A673 (cell line): ENCODE measurements at regions not wholly inside any gene's neighbourhood (a gene's known extent, or its start where the extent isn't known, plus 50 kb on each side); places are given as distances from the start of the nearest gene placed in this dataset.
"Not testable (repeated sequence)": the region's sequence is repeated elsewhere in the genome, so short reads cannot be mapped to it uniquely, and the experiment has no call there.

Experiments used
- BruUV-seq: library from RNA; stranded (reverse); fragments of 400-500 nt; replicated peaks from 2 replicates; lab custom pipeline; 2021; lab: Mats Ljungman, UMichigan
- CTCF ChIA-PET: fragments of 300-600 bp; sonication (Branson Sonifier 250); formaldehyde crosslinking; loops from one replicate; lab custom pipeline; 2022; ENCODE audit warnings: antibody characterized with exemption; lab: Charles Lee
- POLR2A ChIA-PET: fragments of 300-600 bp; sonication (Branson Sonifier 250); formaldehyde crosslinking; loops from one replicate; lab custom pipeline; 2022; ENCODE audit warnings: antibody characterized with exemption; ENCODE audit not compliant: low non-redundant PET; lab: Charles Lee
- DNase-seq: peaks from one replicate; pipeline ENCODE4 v3.0.0-alpha.2; 2015; ENCODE audit warnings: low spot score
- H3K27ac ChIP-seq: fragments of 200-600 bp; sonication (generic); 2 replicates; pipeline ENCODE4 v1.5.1; 2016; ENCODE audit warnings: mixed run types, low read depth, mild to moderate bottlenecking, mixed read lengths, antibody characterized with exemption, low read length; ENCODE audit not compliant: poor library complexity, severe bottlenecking
- H3K27me3 ChIP-seq: fragments of 200-600 bp; sonication (generic); replicated peaks from 2 replicates; pipeline ENCODE4 v1.6.1; 2017; ENCODE audit warnings: mixed run types, low read depth, mild to moderate bottlenecking, mixed read lengths, antibody characterized with exemption, low read length; ENCODE audit not compliant: insufficient read depth, poor library complexity
- H3K36me3 ChIP-seq: fragments of 200-600 bp; sonication (generic); 2 replicates; pipeline ENCODE4 v1.6.1; 2016; ENCODE audit warnings: mixed run types, mild to moderate bottlenecking, mixed read lengths, antibody characterized with exemption, low read length; ENCODE audit not compliant: insufficient read depth, poor library complexity, severe bottlenecking
- H3K4me1 ChIP-seq: fragments of 200-600 bp; sonication (generic); 2 replicates; pipeline ENCODE4 v1.6.1; 2017; ENCODE audit warnings: mixed run types, mild to moderate bottlenecking, mixed read lengths, antibody characterized with exemption, low read length; ENCODE audit not compliant: insufficient read depth, poor library complexity, severe bottlenecking
- H3K4me3 ChIP-seq: fragments of 200-600 bp; sonication (generic); 2 replicates; pipeline ENCODE4 v1.5.1; 2016; ENCODE audit warnings: low read depth, mixed run types, mild to moderate bottlenecking, mixed read lengths, low read length; ENCODE audit not compliant: poor library complexity, severe bottlenecking
- H3K9me3 ChIP-seq: fragments of 200-600 bp; sonication (generic); 2 replicates; pipeline ENCODE4 v1.6.1; 2016; ENCODE audit warnings: mixed run types, low read depth, mild to moderate bottlenecking, mixed read lengths, antibody characterized with exemption, low read length; ENCODE audit not compliant: poor library complexity, severe bottlenecking
- CTCF ChIP-seq: fragments of 300-800, 200-600 bp; sonication (generic); conservative IDR thresholded peaks from 2 replicates; pipeline ENCODE4 v1.5.1; 2017; ENCODE audit warnings: low read depth, mild to moderate bottlenecking, antibody characterized with exemption, low read length, moderate library complexity, mixed read lengths
- EZH2 ChIP-seq: fragments of 200-600 bp; sonication (generic); IDR thresholded peaks from 2 replicates; pipeline ENCODE4 v1.6.1; 2017; ENCODE audit warnings: borderline replicate concordance, low read depth, mild to moderate bottlenecking, mixed read lengths, antibody characterized with exemption, low read length; ENCODE audit not compliant: poor library complexity, severe bottlenecking
- intact Hi-C: fragments of 100-400 bp; cut with micrococcal nuclease; formaldehyde crosslinking; loops from one replicate; pipeline ENCODE4 v1.10.0; 2022; ENCODE audit not compliant: unreplicated experiment

GRCh38 chr21:13340670-13341234 is 268.8 kb upstream of the POTED start:
- not testable (repeated sequence) for H3K27ac ChIP-seq, H3K27me3 ChIP-seq

GRCh38 chr21:13351521-13351920 is 258.1 kb upstream of the POTED start:
- POLR2A ChIA-PET, H3K36me3 ChIP-seq, intact Hi-C loops, H3K9me3 ChIP-seq, BruUV-seq, CTCF ChIA-PET, H3K27ac ChIP-seq, H3K4me1 ChIP-seq, DNase-seq, H3K4me3 ChIP-seq, H3K27me3 ChIP-seq: not testable (repeated sequence)

More at GRCh38 chr21:13340670-13341234, 268.8 kb upstream of the POTED start:
- 0 out of 2 replicates have a peak, but pooled peaks have one; percentile 17 for TF ChIP-seq CTCF
- POLR2A ChIA-PET, CTCF ChIA-PET, intact Hi-C loops, H3K4me1 ChIP-seq, H3K9me3 ChIP-seq, BruUV-seq, DNase-seq, H3K36me3 ChIP-seq, H3K4me3 ChIP-seq: not testable (repeated sequence)

DNA sequence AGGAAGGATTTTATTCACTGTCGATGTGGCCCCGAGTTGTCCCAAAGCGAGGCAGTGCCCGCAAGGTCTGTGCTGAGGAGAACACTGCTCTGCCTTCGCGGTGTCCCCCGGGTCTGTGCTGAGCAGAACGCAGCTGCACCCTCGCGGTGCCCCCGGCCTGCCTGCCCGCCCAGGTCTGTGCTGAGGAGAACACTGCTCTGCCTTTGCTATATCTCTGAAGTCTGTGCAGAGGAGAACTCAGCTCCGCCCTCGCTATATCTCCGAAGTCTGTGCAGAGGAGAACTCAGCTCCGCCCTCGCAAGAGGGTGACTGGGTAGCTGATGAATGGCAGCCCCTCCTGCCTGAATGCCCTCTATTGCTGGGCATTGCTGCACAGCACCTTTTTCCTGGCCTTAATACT is 249.4 kb upstream of the POTED start:
- DNase-seq, intact Hi-C loops: not testable (repeated sequence)

DNA sequence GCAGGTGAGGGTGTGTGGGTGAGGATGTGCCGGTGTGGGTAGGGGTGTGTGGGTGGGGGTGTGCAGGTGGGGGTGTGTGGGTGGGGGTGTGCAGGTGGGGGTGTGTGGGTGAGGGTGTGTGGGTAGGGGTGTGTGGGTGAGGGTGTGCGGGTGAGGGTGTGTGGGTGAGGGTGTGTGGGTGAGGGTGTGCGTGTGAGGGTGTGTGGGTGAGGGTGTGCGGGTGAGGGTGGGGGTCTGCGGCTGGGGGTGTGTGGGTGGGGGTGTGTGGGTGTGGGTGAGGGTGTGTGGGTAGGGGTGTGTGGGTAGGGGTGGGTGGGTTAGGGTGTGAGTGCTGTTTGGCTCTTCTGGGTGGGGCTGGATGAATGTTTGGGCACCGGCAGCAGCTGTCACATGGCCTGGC is 241.4 kb upstream of the POTED start:
- H3K36me3 ChIP-seq: no peaks in the 10 kb centered on the region
- no peak for TF ChIP-seq EZH2
- TF ChIP-seq CTCF: no peak
- no peaks in the 10 kb centered on the region for H3K27me3 ChIP-seq
- no TSS peak for BruUV-seq
- no peak overlapping the region for H3K27ac ChIP-seq
- H3K9me3 ChIP-seq: no peaks in the 10 kb centered on the region
- intact Hi-C loops: no loop called here
- no peak for DNase-seq
- no peak overlapping the region for H3K4me3 ChIP-seq
- no peaks in the 10 kb centered on the region for H3K4me1 ChIP-seq
- ChIA-PET CTCF (no interaction called here), POLR2A (no interaction called here)

More for the DNA sequence above, 249.4 kb upstream of the POTED start:
- H3K27me3 ChIP-seq, H3K4me1 ChIP-seq, H3K9me3 ChIP-seq, H3K4me3 ChIP-seq, POLR2A ChIA-PET, H3K27ac ChIP-seq, BruUV-seq, CTCF ChIA-PET, H3K36me3 ChIP-seq: not testable (repeated sequence)

- intact Hi-C loops, POLR2A ChIA-PET, H3K27ac ChIP-seq, H3K36me3 ChIP-seq, H3K27me3 ChIP-seq, BruUV-seq, DNase-seq, CTCF ChIA-PET, H3K9me3 ChIP-seq, H3K4me1 ChIP-seq, H3K4me3 ChIP-seq: not testable (repeated sequence)
Measured at GRCh38 chr21:13372721-13373120, 236.9 kb upstream of the POTED start.

GRCh38 chr21:13378943-13379342 is 230.6 kb upstream of the POTED start:
- DNase-seq, H3K9me3 ChIP-seq, H3K4me3 ChIP-seq, H3K4me1 ChIP-seq, POLR2A ChIA-PET, intact Hi-C loops, H3K36me3 ChIP-seq, BruUV-seq, CTCF ChIA-PET, H3K27me3 ChIP-seq, H3K27ac ChIP-seq: not testable (repeated sequence)
